ENCODE measurements at regions not wholly inside any gene's neighbourhood (a gene's known extent, or its start where the extent isn't known, plus 50 kb on each side); places are given as distances from the start of the nearest gene placed in this dataset.

- no peaks in the 10 kb centered on the region for H3K36me3 ChIP-seq (ENCODE audit: insufficient read depth, low read length)
- no peak overlapping the region for H3K4me3 ChIP-seq (ENCODE audit: insufficient read depth, low read length)
- no peaks in the 10 kb centered on the region for H3K79me2 ChIP-seq (ENCODE audit: insufficient read depth, low read length)
- no peak overlapping the region for H2AFZ ChIP-seq (ENCODE audit: low read length)
- no peaks in the 10 kb centered on the region for H3K9me3 ChIP-seq (ENCODE audit: low read depth, low read length)
- TF ChIP-seq CTCF (IDR thresholded peaks at IDR 0.05; ENCODE audit: extremely low read depth, low read depth, low read length) = no peak
- no peak for DNase-seq (ENCODE audit: insufficient read length, low spot score, missing footprints)
- H3K4me1 ChIP-seq (ENCODE audit: insufficient read depth, low read length) = no peaks in the 10 kb centered on the region
- H3K27ac ChIP-seq (ENCODE audit: low read depth, low read length) = no peak overlapping the region
- H3K4me2 ChIP-seq (ENCODE audit: insufficient read depth, low read length) = no peak overlapping the region
- H4K20me1 ChIP-seq (ENCODE audit: insufficient read depth, low read length) = no peaks in the 10 kb centered on the region
- H3K27me3 ChIP-seq (ENCODE audit: insufficient read depth, low read length) = no peaks in the 10 kb centered on the region
Observed at GRCh38 chr5:159536646-159537045, 206.4 kb upstream of the IL12B start.

GRCh38 chr5:159539678-159540077 lies 209.4 kb upstream of the IL12B start:
- no peak overlapping the region for H3K4me3 ChIP-seq (ENCODE audit: insufficient read depth, low read length)

GRCh38 chr5:159543326-159543725 lies 213.0 kb upstream of the IL12B start:
- no peak for TF ChIP-seq CTCF (IDR thresholded peaks at IDR 0.05; ENCODE audit: extremely low read depth, low read depth, low read length)
- DNase-seq (ENCODE audit: insufficient read length, low spot score, missing footprints) = no peak
- peaks cover 12% of the 10 kb centered on the region for H3K4me1 ChIP-seq (ENCODE audit: insufficient read depth, low read length)

More at GRCh38 chr5:159539678-159540077, 209.4 kb upstream of the IL12B start:
- H3K4me2 ChIP-seq (ENCODE audit: insufficient read depth, low read length) = no peak overlapping the region
- H4K20me1 ChIP-seq (ENCODE audit: insufficient read depth, low read length) = no peaks in the 10 kb centered on the region
- no peak overlapping the region for H3K27ac ChIP-seq (ENCODE audit: low read depth, low read length)
- peaks cover 9% of the 10 kb centered on the region for H3K4me1 ChIP-seq (ENCODE audit: insufficient read depth, low read length)
- DNase-seq (ENCODE audit: insufficient read length, low spot score, missing footprints) = no peak
- no peaks in the 10 kb centered on the region for H3K9me3 ChIP-seq (ENCODE audit: low read depth, low read length)
- no peak for TF ChIP-seq CTCF (IDR thresholded peaks at IDR 0.05; ENCODE audit: extremely low read depth, low read depth, low read length)
- H3K36me3 ChIP-seq (ENCODE audit: insufficient read depth, low read length) = no peaks in the 10 kb centered on the region
- no peaks in the 10 kb centered on the region for H3K79me2 ChIP-seq (ENCODE audit: insufficient read depth, low read length)
- H3K27me3 ChIP-seq (ENCODE audit: insufficient read depth, low read length) = no peaks in the 10 kb centered on the region
- no peak overlapping the region for H2AFZ ChIP-seq (ENCODE audit: low read length)

GRCh38 chr5:159545156-159545555 lies 214.9 kb upstream of the IL12B start:
- Histone ChIP-seq H3K4me3 (ENCODE audit: insufficient read depth, low read length) (no peak overlapping the region), H4K20me1 (ENCODE audit: insufficient read depth, low read length) (no peaks in the 10 kb centered on the region), H3K36me3 (ENCODE audit: insufficient read depth, low read length) (no peaks in the 10 kb centered on the region), H2AFZ (ENCODE audit: low read length) (no peak overlapping the region), H3K79me2 (ENCODE audit: insufficient read depth, low read length) (no peaks in the 10 kb centered on the region), H3K27ac (ENCODE audit: low read depth, low read length) (no peak overlapping the region), H3K9me3 (ENCODE audit: low read depth, low read length) (no peaks in the 10 kb centered on the region), H3K4me1 (ENCODE audit: insufficient read depth, low read length) (peaks cover 21% of the 10 kb centered on the region), H3K4me2 (ENCODE audit: insufficient read depth, low read length) (no peak overlapping the region), H3K27me3 (ENCODE audit: insufficient read depth, low read length) (no peaks in the 10 kb centered on the region)
- no peak for TF ChIP-seq CTCF (IDR thresholded peaks at IDR 0.05; ENCODE audit: extremely low read depth, low read depth, low read length)
- DNase-seq (ENCODE audit: insufficient read length, low spot score, missing footprints) = no peak

More at GRCh38 chr5:159543326-159543725, 213.0 kb upstream of the IL12B start:
- no peaks in the 10 kb centered on the region for H3K36me3 ChIP-seq (ENCODE audit: insufficient read depth, low read length)
- H3K9me3 ChIP-seq (ENCODE audit: low read depth, low read length) = no peaks in the 10 kb centered on the region
- no peak overlapping the region for H3K4me2 ChIP-seq (ENCODE audit: insufficient read depth, low read length)
- no peaks in the 10 kb centered on the region for H3K79me2 ChIP-seq (ENCODE audit: insufficient read depth, low read length)
- no peaks in the 10 kb centered on the region for H4K20me1 ChIP-seq (ENCODE audit: insufficient read depth, low read length)
- no peak overlapping the region for H3K4me3 ChIP-seq (ENCODE audit: insufficient read depth, low read length)
- no peak overlapping the region for H3K27ac ChIP-seq (ENCODE audit: low read depth, low read length)
- H3K27me3 ChIP-seq (ENCODE audit: insufficient read depth, low read length) = no peaks in the 10 kb centered on the region
- H2AFZ ChIP-seq (ENCODE audit: low read length) = no peak overlapping the region

All from osteoblast (primary cell).